D341Med (cell line): ENCODE measurements at regions not wholly inside any gene's neighbourhood (a gene's known extent, or its start where the extent isn't known, plus 50 kb on each side); places are given as distances from the start of the nearest gene placed in this dataset.
"Not testable (repeated sequence)": the region's sequence is repeated elsewhere in the genome, so short reads cannot be mapped to it uniquely, and the experiment has no call there.

ENCODE experiments used
- DNase-seq: peaks from one replicate; pipeline ENCODE4 v3.0.0; 2012; ENCODE audit warnings: low spot score

DNA sequence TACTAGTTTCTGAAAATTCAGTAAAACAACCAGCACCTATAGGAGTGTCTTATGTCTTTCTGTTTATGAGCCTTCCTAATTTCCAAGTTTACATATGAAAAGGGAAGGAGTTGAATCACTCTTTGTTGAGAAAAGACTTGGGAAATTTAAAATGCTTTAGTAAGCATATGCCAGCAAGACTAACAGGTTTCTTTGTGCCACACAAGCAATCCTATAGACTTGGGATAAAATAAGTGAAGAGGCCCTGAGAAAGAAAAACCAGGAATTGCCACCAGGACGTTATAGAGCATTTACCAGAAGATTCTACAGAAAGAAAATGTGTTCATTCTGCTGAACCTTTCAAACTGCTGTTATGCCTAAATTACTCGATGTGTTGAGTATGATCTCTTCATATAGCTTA is 1099.1 kb downstream of the EPHA3 start:
- not testable (repeated sequence) for DNase-seq

DNA sequence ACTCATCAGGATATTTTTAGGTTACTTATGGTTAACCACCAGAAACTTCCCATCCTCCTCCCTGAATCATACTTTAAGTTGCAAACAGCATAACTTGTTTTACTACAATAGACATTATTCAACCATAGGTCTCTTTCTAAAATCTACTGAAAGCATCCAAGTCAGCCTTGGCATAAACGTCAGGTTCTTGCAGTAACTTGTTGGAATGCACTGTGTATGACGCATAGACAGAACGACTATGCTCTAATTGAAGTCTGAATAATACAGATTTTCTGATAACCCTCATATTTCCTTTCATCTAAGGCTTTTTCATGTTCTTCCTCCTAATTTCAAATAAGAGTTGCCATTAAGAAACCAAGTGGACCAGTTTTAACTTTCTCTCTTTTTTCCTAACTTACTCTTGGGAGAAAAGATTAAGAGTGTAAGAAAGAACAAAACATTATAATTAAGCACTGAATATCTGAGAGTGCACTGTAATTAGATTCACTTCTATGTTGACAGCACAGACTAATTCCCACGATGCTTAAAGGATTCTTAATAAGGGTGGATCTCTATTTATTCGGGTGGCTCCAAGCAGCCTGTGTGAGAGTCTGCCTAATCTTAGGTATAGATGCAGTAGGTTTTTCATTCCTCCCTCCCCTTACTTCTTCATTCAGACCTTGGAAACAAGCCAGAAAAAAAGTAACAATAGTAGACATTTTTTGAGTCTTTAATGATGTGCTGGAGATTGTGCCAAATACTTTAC is 1100.1 kb downstream of the EPHA3 start:
- peak; percentile 13 for DNase-seq

GRCh38 chr3:90221900-90222299 is 1114.5 kb downstream of the EPHA3 start:
- no peak for DNase-seq

DNA sequence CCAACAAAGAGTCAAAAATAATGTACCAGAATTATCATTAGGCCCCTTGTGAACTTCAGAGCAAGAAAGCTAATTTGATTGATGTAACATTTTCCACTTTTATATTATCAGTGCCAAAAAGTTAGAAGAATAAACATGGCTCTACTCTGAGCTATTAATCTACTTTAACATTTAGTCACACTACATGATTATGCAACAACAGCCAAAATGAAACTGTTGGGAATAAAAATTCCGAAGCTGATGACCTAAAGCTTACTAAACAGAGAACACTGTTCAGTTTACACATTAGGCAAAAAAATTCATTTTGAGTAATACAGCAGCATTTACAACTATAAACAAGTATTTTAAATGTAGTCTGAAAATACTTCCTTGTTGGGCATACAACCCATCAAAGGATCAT is 1134.1 kb downstream of the EPHA3 start:
- DNase-seq, result no peak

GRCh38 chr3:90253131-90253530 is 1145.7 kb downstream of the EPHA3 start:
- no peak for DNase-seq

GRCh38 chr3:90261481-90262433 is 1154.3 kb downstream of the EPHA3 start:
- DNase-seq, result no peak
